Neutrophil (primary cell): ENCODE measurements at regions not wholly inside any gene's neighbourhood (a gene's known extent, or its start where the extent isn't known, plus 50 kb on each side); places are given as distances from the start of the nearest gene placed in this dataset.

ENCODE experiments used
- H3K27ac ChIP-seq: fragments of 200-600 bp; sonication (generic); 2 replicates; pipeline ENCODE4 v1.5.1; 2016; ENCODE audit warnings: mild to moderate bottlenecking, moderate library complexity
- H3K27me3 ChIP-seq: fragments of 200-600 bp; sonication (generic); 2 replicates; pipeline ENCODE4 v1.6.0; 2016; ENCODE audit warnings: mild to moderate bottlenecking
- H3K36me3 ChIP-seq: fragments of 200-600 bp; sonication (generic); 2 replicates; pipeline ENCODE4 v1.5.1; 2017
- H3K4me1 ChIP-seq, 2 experiments: fragments of 200-600 bp in 1 of 2; sonication (generic) in 1 of 2; 1 replicate in 1 of 2; 2 replicates in 1 of 2; pipeline versions ENCODE4 v1.5.1 to v1.6.1; 2013 to 2016; ENCODE audit warnings: low read depth in 1 of 2, low read length in 1 of 2, mild to moderate bottlenecking in 1 of 2, moderate library complexity in 1 of 2; ENCODE audit not compliant: control insufficient read depth in 1 of 2, insufficient read depth in 1 of 2
- H3K4me3 ChIP-seq, 2 experiments: fragments of 200-600 bp in 1 of 2; sonication (generic) in 1 of 2; 1 replicate in 1 of 2; 2 replicates in 1 of 2; pipeline ENCODE4 v1.5.1; 2013 to 2016; ENCODE audit warnings: low read depth in 1 of 2, low read length in 1 of 2, mild to moderate bottlenecking in 1 of 2, moderate library complexity in 1 of 2
- H3K9me3 ChIP-seq: fragments of 200-600 bp; sonication (generic); 2 replicates; pipeline ENCODE4 v1.5.1; 2016
- TF ChIP-seq, protein P1 (sequence below): fragments of 200-600 bp; sonication (generic); IDR thresholded peaks from 2 replicates; pipeline ENCODE4 v1.5.1; 2016; ENCODE audit warnings: antibody characterized with exemption

DNA sequence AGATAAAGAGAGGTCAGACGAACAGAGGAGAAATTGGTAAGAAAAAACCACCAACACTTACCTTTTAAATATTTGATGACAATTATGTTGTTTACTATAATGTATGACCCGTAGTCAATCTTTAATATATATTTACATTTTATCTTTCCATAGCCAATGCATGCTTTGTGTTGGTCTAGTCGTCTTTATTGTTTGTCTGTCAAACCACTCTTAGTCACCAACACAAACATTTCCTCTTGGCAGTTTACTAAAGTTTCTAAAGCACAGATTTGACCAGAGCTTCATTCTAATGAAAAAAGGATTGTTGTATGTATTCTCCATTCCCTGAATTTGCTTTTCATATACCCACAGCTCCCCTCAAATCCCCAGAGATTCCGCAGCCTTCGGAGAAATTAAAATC lies 784.7 kb upstream of the PIK3C3 start:
- no peaks in the 10 kb centered on the region for H3K27me3 ChIP-seq
- H3K4me3 ChIP-seq: no peak overlapping the region
- no peak overlapping the region for H3K27ac ChIP-seq
- TF ChIP-seq, protein P1, sequence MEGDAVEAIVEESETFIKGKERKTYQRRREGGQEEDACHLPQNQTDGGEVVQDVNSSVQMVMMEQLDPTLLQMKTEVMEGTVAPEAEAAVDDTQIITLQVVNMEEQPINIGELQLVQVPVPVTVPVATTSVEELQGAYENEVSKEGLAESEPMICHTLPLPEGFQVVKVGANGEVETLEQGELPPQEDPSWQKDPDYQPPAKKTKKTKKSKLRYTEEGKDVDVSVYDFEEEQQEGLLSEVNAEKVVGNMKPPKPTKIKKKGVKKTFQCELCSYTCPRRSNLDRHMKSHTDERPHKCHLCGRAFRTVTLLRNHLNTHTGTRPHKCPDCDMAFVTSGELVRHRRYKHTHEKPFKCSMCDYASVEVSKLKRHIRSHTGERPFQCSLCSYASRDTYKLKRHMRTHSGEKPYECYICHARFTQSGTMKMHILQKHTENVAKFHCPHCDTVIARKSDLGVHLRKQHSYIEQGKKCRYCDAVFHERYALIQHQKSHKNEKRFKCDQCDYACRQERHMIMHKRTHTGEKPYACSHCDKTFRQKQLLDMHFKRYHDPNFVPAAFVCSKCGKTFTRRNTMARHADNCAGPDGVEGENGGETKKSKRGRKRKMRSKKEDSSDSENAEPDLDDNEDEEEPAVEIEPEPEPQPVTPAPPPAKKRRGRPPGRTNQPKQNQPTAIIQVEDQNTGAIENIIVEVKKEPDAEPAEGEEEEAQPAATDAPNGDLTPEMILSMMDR: no peak
- no peaks in the 10 kb centered on the region for H3K36me3 ChIP-seq
- no peaks in the 10 kb centered on the region for H3K9me3 ChIP-seq
- no peaks in the 10 kb centered on the region for H3K4me1 ChIP-seq

GRCh38 chr18:41165625-41166024 lies 789.4 kb upstream of the PIK3C3 start:
- no peaks in the 10 kb centered on the region for H3K4me1 ChIP-seq
- no peak overlapping the region for H3K4me3 ChIP-seq
- no peak overlapping the region for H3K27ac ChIP-seq
- TF ChIP-seq, protein P1: no peak
- H3K9me3 ChIP-seq: no peaks in the 10 kb centered on the region
- H3K27me3 ChIP-seq: no peaks in the 10 kb centered on the region
- H3K36me3 ChIP-seq: no peaks in the 10 kb centered on the region

- TF ChIP-seq, protein P1: no peak
- no peaks in the 10 kb centered on the region for H3K9me3 ChIP-seq
- no peaks in the 10 kb centered on the region for H3K27me3 ChIP-seq
- H3K4me3 ChIP-seq: no peak overlapping the region
- no peaks in the 10 kb centered on the region for H3K36me3 ChIP-seq
- no peak overlapping the region for H3K27ac ChIP-seq
- H3K4me1 ChIP-seq: no peaks in the 10 kb centered on the region
Observed at GRCh38 chr18:41162781-41163180, 792.3 kb upstream of the PIK3C3 start.

DNA sequence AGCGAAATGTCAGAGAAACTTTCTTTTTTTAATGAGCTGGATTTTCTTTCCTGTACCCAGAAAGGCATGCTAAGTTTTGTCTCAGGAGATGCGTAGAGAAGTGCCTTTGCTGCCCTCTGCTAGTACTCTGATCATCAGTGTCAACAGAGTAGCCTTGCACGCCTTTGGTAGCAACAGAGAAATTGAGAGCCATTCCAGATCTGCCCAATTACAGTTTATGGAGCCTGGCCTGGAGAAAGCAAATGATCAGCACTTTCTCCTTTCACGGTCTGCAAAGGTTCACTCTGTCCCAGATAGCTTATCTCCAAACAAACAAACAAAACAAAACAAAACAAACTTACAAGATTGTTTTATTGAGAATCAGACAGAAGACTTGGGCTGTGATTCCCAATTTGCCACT lies 792.8 kb upstream of the PIK3C3 start:
- no peaks in the 10 kb centered on the region for H3K9me3 ChIP-seq
- no peaks in the 10 kb centered on the region for H3K27me3 ChIP-seq
- TF ChIP-seq, protein P1: no peak
- H3K4me1 ChIP-seq: no peaks in the 10 kb centered on the region
- no peak overlapping the region for H3K27ac ChIP-seq
- H3K4me3 ChIP-seq: no peak overlapping the region
- H3K36me3 ChIP-seq: no peaks in the 10 kb centered on the region

- Histone ChIP-seq H3K36me3 (no peaks in the 10 kb centered on the region), H3K4me3 (no peak overlapping the region), H3K4me1 (no peaks in the 10 kb centered on the region), H3K9me3 (no peaks in the 10 kb centered on the region), H3K27ac (no peak overlapping the region), H3K27me3 (no peaks in the 10 kb centered on the region)
- TF ChIP-seq, protein P1: no peak
Observed at GRCh38 chr18:41155910-41156851, 798.9 kb upstream of the PIK3C3 start.
